ENCODE measurements at regions not wholly inside any gene's neighbourhood (a gene's known extent, or its start where the extent isn't known, plus 50 kb on each side); places are given as distances from the start of the nearest gene placed in this dataset.
A peak's percentile ranks its signal among the peaks of the same experiment; 100 is the strongest.

DNA sequence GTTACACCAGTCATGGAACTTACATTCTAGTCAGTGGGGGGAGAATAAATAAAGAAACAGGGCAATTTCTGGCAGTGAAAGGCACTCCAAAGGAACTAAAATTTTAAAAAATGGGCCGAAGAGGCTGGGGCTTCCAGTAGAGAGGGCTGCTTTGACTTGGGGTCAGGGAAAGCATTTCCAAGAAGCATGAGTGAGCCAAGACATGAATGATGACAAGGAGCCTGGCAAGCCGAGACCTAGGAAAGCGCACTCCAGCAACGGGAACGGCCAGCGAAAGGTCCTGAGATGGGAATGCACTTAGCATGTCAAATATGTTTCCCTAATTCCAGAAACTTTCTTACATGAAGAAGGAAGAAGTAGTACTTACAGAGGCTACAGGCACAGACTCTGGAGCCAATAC lies 95.4 kb upstream of the NGF start:
- Histone ChIP-seq H3K36me3 (no peaks in the 10 kb centered on the region), H3K27ac (peak overlapping the region in 1 of 4 donors; percentile 6), H3K4me1 (no peaks in the 10 kb centered on the region), H3K27me3 (no peaks in the 10 kb centered on the region), H3K4me3 (no peak overlapping the region), H3K9me3 (no peaks in the 10 kb centered on the region)
- ATAC-seq, result no peak
- TF ChIP-seq POLR2A (IDR thresholded peaks at IDR 0.05) (no peak), POLR2AphosphoS5 (IDR thresholded peaks at IDR 0.05) (peak; percentile 36)
- 48 to 69% methylated on average over 5 to 6 of the region's 6 CpGs for WGBS, 2 donors (ENCODE audit: low coverage in 1 of 2)

DNA sequence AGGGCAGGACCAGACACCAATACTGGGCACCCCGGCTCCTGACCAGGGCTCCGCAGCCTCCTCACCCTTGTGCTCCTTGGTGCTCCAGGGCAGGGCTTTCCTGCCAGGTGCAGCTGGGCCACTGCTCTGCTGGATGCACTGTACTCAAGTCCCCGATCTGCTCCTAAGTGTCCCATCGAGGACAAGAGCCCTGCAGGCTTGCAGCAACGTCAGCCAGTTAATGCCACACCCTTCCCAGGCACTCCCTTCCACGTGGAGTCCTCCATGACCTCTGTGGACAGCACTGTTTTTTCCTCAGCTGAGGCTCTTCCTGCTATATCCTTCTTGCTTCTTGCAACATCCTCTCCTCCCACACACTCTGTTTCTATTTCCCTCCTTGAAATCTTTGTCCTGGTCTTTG lies 94.0 kb upstream of the NGF start:
- TF ChIP-seq EP300 (IDR thresholded peaks at IDR 0.05) (no peak), POLR2AphosphoS5 (IDR thresholded peaks at IDR 0.05) (no peak), POLR2A (IDR thresholded peaks at IDR 0.05) (no peak)
- TF ChIP-seq, protein P1, sequence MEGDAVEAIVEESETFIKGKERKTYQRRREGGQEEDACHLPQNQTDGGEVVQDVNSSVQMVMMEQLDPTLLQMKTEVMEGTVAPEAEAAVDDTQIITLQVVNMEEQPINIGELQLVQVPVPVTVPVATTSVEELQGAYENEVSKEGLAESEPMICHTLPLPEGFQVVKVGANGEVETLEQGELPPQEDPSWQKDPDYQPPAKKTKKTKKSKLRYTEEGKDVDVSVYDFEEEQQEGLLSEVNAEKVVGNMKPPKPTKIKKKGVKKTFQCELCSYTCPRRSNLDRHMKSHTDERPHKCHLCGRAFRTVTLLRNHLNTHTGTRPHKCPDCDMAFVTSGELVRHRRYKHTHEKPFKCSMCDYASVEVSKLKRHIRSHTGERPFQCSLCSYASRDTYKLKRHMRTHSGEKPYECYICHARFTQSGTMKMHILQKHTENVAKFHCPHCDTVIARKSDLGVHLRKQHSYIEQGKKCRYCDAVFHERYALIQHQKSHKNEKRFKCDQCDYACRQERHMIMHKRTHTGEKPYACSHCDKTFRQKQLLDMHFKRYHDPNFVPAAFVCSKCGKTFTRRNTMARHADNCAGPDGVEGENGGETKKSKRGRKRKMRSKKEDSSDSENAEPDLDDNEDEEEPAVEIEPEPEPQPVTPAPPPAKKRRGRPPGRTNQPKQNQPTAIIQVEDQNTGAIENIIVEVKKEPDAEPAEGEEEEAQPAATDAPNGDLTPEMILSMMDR (IDR thresholded peaks at IDR 0.05), result no peak
- ATAC-seq, result peak; percentile 23
- Histone ChIP-seq H3K27ac (no peak overlapping the region), H3K4me3 (no peak overlapping the region), H3K9me3 (no peaks in the 10 kb centered on the region), H3K36me3 (no peaks in the 10 kb centered on the region), H3K4me1 (no peaks in the 10 kb centered on the region), H3K27me3 (no peaks in the 10 kb centered on the region)
- WGBS, 2 donors (ENCODE audit: low coverage in 1 of 2), result 28 to 60% methylated on average over 1 to 3 of the region's 6 CpGs

DNA sequence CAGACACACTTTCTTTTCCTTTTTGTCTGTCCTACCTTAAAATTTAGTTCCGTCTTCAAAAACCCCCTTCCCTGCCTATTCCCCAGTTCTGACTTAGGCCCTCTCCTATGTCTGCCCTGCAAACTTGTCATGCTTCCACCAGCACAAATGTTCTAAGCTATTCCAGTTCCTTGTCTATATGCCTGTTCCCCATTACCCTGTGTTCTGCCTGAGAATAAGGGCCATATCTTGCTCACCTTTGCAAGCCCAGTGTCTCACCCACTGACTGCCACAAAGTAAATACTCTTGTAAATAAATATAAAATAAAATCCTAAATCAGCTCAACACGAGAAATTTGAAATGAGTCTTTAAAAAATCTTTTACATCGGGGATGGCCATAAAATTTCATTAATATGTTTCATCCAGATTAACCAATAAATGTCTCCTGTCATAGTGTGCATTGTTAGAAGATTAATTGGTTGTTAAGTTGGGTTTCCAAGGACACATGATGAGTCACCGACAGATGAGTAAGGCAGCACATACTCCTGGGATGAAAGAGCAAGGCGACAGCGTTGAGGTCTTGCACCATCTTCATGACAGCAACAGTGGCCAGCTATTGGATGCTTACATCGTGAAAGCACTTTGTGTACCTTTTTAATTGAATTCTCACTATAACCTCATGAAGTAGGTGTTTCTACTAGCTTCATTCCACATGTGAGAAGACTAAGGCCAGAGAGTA lies 92.6 kb upstream of the NGF start:
- ATAC-seq, result no peak
- Histone ChIP-seq H3K36me3 (no peaks in the 10 kb centered on the region), H3K27me3 (no peaks in the 10 kb centered on the region), H3K4me1 (no peaks in the 10 kb centered on the region), H3K9me3 (no peaks in the 10 kb centered on the region), H3K27ac (no peak overlapping the region), H3K4me3 (no peak overlapping the region)
- TF ChIP-seq, protein P1 (IDR thresholded peaks at IDR 0.05), result no peak
- TF ChIP-seq POLR2A (IDR thresholded peaks at IDR 0.05), result no peak
- TF ChIP-seq EP300 (IDR thresholded peaks at IDR 0.05), result no peak
- TF ChIP-seq POLR2AphosphoS5 (IDR thresholded peaks at IDR 0.05), result no peak
- 76 to 86% methylated on average over 6 to 7 of the region's 7 CpGs for WGBS, 2 donors (ENCODE audit: low coverage in 1 of 2)

DNA sequence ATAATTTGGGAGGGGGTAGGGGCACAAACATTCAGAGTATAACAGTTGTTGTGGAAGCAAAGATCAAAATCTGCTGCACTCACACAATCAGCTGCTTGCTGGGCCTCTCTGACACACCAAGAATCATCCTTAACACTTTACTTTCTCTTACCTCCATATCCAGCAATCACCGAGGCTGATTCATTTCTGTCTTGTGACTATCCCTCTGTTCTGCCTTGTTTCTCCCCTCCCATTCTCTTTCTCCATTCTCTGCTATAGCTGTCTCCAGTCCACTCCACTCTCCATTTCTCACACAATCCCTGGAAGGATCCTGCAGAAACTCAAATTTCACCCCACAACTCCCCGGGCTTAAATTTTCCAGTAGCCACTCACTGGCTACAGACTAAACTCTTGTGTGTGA lies 91.8 kb upstream of the NGF start:
- Histone ChIP-seq H3K27me3 (no peaks in the 10 kb centered on the region), H3K4me1 (no peaks in the 10 kb centered on the region), H3K36me3 (no peaks in the 10 kb centered on the region), H3K4me3 (no peak overlapping the region), H3K27ac (no peak overlapping the region), H3K9me3 (no peaks in the 10 kb centered on the region)
- no peak for ATAC-seq
- TF ChIP-seq, protein P1 (IDR thresholded peaks at IDR 0.05), result no peak
- no peak for TF ChIP-seq EP300 (IDR thresholded peaks at IDR 0.05)
- no peak for TF ChIP-seq POLR2AphosphoS5 (IDR thresholded peaks at IDR 0.05)
- no peak for TF ChIP-seq POLR2A (IDR thresholded peaks at IDR 0.05)
- 70 to 100% methylated on average over 2 of the region's 2 CpGs for WGBS, 2 donors (ENCODE audit: low coverage in 1 of 2)

DNA sequence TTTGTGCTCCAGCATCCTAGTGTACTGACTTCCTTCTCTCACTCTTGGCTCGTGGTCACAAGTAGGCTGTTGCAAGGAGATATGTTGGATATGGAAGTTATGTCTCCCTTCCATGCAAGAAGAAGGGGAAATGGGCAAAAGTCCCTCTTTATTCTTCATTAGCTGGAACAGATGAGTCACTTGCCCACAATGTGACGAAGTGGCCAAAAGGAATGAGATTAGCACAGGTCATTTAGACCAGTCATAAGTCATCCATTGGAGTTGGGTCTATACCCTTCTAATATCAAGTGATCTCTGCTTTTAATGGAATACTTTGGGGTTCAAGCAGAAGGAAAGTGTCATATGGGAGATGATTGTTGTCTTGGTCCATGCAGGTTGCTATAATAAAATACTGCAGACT lies 91.2 kb upstream of the NGF start:
- Histone ChIP-seq H3K4me1 (no peaks in the 10 kb centered on the region), H3K27ac (no peak overlapping the region), H3K4me3 (no peak overlapping the region), H3K36me3 (no peaks in the 10 kb centered on the region), H3K27me3 (no peaks in the 10 kb centered on the region), H3K9me3 (no peaks in the 10 kb centered on the region)
- TF ChIP-seq POLR2AphosphoS5 (IDR thresholded peaks at IDR 0.05) (no peak), EP300 (IDR thresholded peaks at IDR 0.05) (no peak), POLR2A (IDR thresholded peaks at IDR 0.05) (no peak)
- TF ChIP-seq, protein P1 (IDR thresholded peaks at IDR 0.05), result no peak
- no peak for ATAC-seq
- WGBS, 2 donors (ENCODE audit: low coverage in 1 of 2), result 57 to 82% methylated on average over 1 to 2 of the region's 2 CpGs
